NCI-H2107 treated with DMSO at 0.1 percent for 48 hours (cell line): ENCODE measurements at regions not wholly inside any gene's neighbourhood (a gene's known extent, or its start where the extent isn't known, plus 50 kb on each side); places are given as distances from the start of the nearest gene placed in this dataset.

Experiments
- DNase-seq: peaks from one replicate; lab custom pipeline; 2025; ENCODE audit not compliant: unreplicated experiment; lab: John Stamatoyannopoulos, UW

DNA sequence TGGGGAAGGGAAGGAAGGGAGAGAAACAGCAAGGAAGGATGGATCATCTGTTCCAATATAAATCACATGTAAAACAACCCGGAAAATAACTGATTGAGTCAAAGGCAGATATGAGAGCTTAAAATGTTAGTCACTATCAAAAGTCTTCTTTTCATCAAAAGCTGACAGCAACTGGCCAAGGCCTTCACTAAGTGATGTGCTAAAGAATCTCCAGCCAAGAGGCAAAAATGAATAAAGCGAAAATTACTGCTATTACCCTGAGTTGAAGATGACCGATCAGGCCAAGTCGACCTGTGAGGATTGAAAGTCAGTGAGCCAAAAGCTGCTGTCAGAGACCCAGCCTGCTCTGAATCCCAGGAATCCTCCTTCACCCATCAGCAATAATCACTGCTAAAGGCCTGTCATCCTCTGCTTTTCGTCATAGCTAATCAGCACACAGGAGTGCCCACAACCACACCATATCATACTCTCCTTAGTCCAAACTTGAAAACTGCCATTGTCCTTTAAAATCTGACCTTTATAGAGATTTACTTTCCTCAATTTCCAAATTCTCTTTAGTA lies 736.9 kb downstream of the TLE1 start:
- DNase-seq: no peak

DNA sequence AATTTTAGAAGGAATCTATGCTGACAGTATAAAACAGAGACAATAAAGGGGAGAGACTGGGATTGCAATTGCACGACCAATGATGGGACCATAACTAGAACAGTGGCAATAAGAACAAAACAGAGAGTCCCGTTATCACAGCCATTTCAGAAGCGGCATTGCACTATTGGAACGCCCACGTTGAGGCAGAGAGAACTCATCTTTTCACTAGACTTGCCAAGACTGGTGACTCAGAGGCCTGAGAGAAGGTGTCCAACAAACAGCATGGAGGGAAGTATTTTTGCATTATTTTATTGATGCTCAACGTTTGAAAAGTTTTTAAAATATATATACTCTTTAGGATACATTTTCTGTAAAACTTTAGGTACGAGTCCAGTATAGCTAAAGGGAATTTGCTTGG lies 737.7 kb downstream of the TLE1 start:
- DNase-seq: no peak

DNA sequence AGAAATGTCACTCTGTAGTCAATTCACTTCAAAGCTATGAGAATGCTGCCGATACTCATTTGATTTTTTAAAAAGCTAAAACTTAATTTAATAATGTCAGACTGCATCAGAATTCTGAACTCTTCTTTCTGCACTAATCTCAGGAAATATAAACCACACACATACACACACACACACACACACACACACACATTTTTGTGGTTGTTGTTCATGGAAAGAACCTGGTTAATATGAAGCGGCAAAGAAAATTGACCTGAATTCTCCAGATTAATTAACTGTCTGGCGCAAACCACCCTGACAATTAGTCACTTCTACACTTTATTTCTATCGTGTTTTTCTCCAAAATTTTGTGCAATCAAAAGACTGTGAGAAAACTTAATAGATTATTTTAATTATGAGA lies 740.5 kb downstream of the TLE1 start:
- no peak for DNase-seq

DNA sequence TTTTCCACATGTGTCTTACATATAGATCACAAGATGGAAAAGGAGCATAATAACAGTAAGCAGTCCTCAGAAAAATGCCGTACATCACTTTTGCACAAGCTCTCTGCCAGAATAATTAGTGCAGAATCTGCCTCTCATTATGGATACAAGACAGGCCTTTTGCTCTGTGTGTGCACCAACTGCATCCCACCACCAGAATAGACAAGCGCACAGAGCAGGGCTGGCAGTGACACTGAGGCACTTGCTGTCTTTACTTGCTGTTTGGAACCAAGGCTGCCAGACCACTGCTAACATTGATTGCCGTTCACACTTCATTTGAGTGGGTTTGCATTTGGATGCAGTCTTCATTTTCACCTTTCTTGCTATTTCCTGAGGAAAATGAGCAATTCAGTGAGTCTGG lies 741.3 kb downstream of the TLE1 start:
- DNase-seq: no peak

GRCh38 chr9:80946496-80947170 lies 742.7 kb downstream of the TLE1 start:
- no peak for DNase-seq

- DNase-seq: no peak
Observed at GRCh38 chr9:80945436-80945835, 743.9 kb downstream of the TLE1 start.

DNA sequence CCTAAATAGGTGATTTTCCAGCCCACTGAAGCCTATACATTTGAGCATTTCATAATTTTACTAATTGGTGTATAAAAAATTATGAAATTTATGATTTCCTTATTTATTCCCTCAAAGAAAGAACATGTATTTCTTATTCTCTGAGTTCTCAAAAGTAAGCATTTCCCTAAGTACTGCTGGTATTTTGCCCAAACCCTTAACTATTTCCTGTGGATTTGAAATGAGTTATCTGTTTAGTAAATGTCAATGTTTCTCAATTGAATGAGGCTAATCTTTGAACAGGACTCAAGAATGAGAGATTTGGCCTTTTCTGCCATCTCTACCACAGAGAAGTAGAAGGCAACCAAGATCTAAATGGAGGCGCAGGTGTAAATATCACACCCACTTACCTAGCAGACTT lies 751.7 kb downstream of the TLE1 start:
- no peak for DNase-seq

GRCh38 chr9:80934095-80934494 lies 755.3 kb downstream of the TLE1 start:
- DNase-seq: no peak

DNA sequence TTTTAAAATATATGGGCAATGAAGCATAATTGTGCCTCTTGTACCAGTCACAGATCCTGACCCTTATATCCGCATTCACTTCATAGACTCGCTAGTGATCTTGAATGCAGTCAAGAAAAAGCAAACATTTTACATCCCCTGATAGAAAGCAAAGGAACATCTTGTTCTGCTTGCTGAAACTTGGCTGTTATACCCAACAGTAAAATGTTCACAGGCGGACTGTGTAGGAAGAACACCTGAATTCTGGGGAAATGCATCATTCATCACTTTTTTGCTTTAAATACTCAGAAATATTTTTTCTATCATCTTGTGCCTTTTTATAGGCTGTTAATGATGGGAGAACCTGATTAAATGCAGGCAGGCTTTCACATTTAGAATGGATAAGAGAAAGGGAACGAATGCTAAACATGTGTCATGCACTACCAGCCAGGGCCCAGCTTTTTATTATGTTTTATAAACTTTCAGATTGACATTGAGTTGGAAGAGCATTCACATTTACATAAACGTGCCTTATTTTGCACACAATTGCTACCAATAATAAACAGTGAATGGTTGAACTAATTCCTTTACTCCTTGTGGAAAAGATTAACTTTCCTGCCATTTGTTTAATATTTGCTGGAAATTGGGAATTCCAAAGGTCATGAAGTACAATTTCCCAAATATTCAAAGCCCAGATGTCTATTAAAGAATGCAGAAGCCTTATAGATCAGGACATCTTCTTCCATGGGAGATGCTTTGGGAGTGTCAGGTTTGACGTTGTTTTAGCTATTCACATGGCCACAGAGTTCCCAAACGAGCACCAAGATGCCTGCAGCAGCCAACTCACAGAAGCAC lies 756.2 kb downstream of the TLE1 start:
- DNase-seq: no peak

- no peak for DNase-seq
Observed at GRCh38 chr9:80932181-80932580, 757.2 kb downstream of the TLE1 start.

DNA sequence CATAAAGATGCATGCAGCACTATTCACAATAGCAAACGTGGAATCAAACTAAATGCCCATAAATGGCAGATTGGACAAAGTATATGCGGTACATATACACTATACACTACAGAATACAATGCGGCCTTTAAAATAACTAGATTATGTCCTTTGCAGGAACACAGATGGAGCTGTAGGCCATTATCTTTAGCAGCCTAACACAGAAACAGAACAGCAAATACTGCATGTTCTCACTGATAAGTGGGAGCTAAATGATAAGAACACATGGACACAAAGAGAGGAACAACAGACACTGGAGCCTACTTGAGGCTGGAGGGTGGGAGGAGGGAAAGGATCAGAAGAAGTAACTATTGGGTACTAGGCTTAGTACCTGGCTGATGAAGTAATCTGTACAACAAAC lies 758.2 kb downstream of the TLE1 start:
- DNase-seq: no peak

DNA sequence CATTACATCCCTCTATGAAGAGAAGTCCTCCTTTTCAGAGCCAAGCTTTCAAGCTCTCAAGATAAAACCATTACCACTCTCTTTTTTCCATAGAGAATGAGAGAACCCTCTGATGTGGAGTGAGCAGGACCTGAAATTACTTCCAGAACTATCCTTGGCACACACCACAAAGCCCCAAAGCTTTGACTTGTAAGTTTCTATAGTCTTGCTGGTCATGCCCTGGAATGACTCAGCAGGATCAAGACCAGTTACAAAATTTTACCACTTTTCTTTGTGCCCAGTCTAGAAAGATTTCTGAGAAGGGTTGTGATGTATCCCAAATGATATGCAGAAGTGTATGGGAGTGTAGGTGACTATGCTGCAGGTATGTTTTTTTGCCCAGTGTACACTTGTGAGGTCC lies 760.6 kb downstream of the TLE1 start:
- no peak for DNase-seq

DNA sequence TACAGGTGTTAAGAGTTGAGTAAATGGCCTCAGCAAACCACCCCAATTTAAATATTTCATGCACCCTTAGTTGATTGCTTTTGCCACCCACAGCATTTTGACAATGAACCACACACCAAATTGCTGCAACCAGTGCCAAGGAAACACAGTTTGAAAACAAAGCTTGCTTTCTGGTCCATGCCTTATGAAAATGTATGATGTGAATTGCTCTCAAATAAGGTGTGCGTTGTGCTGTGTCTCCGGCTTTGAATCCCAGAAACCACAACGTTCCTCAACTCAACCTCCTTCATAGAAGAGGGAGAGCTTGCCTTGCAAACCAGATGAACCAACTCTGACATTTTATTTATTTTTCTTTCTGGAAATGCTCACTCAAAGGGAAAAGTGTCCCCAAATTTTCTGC lies 762.7 kb downstream of the TLE1 start:
- no peak for DNase-seq

- no peak for DNase-seq
Observed at GRCh38 chr9:80922544-80922943, 766.8 kb downstream of the TLE1 start.

- no peak for DNase-seq
Observed at GRCh38 chr9:80906728-80907127, 782.6 kb downstream of the TLE1 start.

GRCh38 chr9:80899208-80899607 lies 790.1 kb downstream of the TLE1 start:
- no peak for DNase-seq

DNA sequence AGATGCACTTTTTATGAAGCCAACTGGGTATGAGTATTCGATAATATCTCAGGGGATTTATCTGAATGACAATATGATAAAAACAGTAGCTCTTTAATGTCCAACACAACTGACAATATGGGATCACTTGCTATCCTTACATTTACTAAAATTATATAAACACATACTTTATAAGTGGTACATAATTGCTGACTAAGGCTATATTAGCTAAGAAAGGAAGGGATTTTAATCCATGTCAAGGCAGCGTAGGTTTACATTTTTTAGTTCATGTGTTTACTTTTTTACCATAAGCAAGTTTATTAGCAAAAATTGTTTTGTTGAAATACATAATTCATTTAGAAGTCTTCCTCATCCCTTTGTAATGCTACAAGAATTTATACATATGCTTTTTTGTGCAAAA lies 796.2 kb downstream of the TLE1 start:
- no peak for DNase-seq

- no peak for DNase-seq
Observed at GRCh38 chr9:80892703-80893102, 796.6 kb downstream of the TLE1 start.

DNA sequence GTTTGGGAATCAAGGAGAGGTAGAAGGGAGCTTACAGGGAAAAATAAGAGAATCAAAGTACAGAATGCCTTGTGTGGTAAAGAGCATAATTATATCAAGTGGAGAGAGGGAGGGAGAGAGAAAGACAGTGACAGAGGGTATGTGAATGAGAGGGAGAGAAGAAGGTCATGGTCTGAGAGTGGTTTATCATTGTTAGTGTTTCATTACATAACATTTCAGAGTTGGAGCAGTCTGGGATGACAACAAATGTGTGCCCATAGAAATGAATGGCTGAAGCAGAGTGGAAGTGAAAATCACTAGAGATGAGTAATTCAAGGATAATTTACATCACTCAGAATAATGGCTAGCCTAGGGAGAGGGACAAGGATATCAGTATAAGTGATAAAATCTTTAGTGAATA lies 799.2 kb downstream of the TLE1 start:
- no peak for DNase-seq

DNA sequence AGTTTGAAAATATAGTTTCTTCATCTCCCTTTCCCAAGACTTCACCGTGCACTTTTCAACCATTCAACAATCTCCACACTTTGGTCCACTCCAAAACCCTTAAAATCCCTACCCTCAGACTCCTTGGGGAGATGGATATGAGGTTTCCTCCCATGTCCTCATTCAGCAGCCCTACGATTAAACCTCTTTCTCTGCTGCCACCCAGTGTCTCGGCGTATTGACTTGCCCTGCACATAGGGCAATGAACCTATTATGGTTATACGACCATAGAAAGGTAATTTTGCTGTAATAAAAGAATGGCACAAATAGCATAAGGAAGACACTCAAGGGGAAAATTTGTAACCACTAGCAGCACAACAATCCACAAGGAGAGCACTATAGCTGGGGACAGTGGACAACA lies 803.5 kb downstream of the TLE1 start:
- no peak for DNase-seq

- no peak for DNase-seq
Observed at GRCh38 chr9:80883826-80884579, 805.3 kb downstream of the TLE1 start.

DNA sequence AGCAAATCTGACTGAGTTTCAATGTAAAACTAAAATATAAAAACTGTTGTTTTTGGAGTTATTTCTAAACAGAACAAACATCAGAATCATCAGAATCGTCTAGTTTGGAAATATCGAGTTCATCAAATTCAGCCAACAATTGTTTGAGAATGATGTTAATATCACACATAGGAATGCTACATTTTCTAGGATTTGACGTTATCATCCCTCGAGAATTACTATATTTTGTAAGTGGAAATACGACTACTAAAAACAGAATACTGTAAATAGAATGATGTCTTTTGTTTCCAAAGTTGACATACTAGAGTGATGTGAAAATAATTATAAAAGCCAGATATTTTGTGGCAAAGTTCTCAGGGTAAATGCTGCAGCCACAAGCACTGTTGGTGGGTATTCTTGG lies 805.9 kb downstream of the TLE1 start:
- DNase-seq: no peak
